Stimulated activated CD8-positive, alpha-beta memory T cell treated with anti-CD3 and anti-CD28 coated beads, Interleukin-15, amount 100 ng/mL, for 48 hours (primary cell): ENCODE measurements at regions not wholly inside any gene's neighbourhood (a gene's known extent, or its start where the extent isn't known, plus 50 kb on each side); places are given as distances from the start of the nearest gene placed in this dataset.

Experiments used
- DNase-seq, 2 donors: peaks; one replicate each; pipeline ENCODE4 v3.0.0-alpha.2; 2020; ENCODE audit warnings: low read depth in 2 of 2

DNA sequence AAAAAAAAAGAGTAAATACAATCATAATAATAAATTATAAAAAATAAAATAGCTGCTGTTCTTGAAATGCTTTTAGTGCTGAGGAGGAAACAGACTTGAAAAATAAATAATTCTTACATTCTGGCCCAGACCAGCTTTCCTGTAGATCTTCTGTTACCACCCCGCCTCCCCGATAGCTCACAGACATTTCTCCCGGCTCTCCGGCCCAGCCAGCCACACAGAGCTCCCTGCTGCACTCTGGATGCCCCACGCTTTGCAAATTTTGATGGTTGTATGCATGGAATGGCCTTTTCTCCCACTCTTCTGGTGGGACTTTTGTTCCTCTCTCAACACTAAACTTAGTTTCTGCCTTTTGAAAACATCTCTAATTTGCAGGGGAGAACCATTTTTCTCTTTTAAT, 249.3 kb downstream of the ATP23 start:
- no peak for DNase-seq

DNA sequence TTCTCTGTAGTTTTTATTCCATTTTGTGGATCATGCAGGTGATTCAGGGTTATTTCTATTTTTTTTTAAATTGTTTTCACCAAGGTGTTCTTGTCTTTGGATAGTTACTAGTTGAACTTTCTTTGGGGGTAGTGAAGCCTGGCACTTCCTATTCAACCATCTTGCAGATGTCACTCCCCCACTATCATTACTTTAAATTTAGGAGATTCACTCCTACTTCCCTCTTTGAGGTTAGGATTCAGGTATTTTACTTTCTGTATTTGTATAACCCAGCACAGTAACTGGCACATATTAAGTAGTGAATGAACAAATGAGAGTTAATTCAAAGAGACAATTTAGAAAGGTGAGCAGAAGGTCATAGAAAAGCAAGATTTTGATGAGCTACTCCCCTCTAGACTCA, 255.6 kb downstream of the ATP23 start:
- DNase-seq, result no peak

DNA sequence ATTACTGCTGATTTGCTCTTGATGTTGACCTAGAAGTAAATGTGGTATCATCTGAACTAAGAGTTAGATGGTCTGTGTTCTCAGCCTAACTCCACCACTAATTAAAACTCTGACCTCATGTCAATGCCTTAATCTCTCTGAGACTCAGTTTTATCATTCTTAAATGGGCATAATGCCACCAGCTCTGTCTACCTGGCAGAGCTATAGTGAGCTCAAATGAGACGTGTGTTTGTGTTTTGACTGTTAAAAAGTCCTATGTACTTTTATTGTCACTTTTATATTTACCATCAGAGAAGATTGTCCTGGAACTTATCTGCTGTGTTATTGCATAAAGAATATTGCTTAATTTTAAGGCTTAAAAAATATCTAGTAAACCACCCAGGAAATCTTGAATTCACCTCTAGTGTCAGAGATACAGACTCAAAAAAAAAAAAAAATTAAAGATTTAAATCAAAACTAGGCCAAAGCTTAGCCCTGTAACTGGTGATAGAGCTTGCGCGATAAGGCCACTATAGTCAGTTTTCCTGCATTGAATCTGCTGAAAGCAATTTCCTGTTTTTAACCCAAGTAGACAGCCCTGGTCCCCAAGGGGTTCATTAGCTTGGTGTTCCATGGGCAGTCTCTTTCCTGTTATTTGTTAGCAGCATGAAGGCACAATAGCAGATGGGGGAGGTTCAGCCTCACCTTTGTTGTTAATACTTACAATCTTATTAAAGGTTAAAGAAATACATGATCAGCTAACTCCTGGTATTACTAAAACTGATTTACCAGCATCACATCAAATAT, 261.8 kb downstream of the ATP23 start:
- no peak for DNase-seq

GRCh38 chr12:58204071-58204470, 262.7 kb downstream of the ATP23 start:
- no peak for DNase-seq

DNA sequence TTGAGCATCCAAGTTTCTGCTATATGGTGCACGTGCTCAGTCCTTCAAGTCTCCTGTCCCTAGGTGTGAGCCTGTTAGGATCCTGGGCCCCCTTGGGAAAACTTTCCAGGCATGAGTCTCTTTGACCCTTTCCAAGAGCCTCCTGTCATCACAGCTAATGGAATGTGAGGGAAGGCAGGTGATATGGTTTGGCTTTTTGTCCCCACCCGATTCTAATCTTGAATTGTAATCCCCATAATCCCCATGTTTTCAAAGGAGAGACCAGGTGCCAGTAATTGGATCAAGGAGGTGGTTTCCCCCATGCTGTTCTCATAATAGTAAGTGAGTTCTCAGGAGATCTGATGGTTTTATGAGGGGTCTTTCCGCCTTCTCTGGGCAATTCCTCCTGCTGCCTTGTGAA, 265.5 kb downstream of the ATP23 start:
- no peak for DNase-seq

DNA sequence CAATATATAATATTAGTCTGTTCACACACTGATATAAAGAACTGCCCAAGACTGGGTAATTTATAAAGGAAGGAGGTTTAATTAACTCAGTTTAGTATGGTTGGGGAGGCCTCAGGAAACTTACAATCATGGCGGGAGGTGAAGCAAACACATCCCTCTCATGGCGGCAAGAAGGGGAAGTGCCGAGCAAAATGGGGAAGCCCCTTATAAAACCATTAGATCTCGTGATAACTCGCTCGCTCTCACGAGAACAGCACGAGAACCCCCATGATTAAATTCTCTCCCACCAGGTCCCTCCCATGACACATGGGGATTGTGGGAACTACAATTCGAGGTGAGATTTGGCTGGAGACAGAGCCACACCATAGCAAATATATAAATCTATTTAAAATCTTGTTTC, 269.8 kb downstream of the ATP23 start:
- no peak for DNase-seq

GRCh38 chr12:58217130-58217529, 275.8 kb downstream of the ATP23 start:
- no peak for DNase-seq

DNA sequence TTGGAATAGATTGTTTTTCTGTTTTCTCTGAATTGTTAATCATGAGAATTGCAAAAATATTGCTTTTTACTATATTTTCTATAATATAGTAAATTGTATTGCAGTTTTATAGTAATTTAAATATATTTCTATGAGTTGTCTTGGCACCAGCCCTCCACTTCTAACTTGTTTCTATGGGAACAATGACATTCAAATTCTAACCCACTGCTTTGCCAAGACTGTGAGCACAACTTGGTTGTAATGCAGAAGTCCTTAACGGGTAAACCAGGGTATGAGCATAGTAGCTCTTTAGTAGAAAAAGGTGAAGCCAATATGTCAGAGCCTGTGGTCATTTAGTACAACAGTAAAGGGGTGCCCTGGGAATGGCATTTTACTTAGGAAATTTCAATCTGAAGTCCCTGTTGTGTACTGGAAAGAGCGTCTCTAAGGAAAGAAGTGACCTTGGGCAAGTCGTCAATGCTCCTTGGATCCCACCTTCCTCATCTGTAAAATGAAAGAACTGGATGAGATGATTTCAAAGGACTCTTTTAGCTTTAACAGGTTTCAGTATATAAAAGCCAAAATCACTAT, 283.3 kb downstream of the ATP23 start:
- no peak for DNase-seq

DNA sequence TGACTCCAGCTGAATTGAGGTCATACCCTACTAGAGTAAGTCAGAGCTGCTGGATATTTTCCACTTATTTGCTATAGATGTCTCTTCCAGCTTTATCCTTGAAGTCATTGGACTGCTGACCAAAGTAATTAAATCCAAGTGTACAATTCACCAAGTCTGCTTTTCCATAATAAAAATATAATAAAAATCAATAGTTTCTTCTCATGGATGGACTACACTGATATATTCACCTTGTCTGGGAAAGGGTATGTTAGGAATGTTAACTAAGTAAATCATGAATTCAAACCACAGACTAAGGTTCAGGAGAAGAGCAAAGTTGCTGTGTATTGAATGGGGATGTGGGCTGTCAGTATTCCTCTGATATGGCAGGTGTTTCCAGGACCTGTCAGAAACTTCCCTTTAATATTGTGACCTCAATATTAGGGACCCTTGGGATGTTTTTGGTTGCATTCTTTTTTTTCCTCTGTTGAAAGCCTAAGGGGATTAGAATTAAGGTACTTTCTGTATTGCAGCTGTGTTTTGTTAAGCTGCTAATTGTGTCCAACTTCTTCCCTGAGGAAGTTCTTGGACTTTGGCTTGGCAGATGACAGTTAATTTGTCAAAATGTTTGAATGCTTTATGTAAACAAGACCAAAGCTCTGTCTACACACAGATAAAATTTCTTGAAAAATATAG, 284.0 kb downstream of the ATP23 start:
- no peak for DNase-seq

GRCh38 chr12:58233886-58234285, 292.5 kb downstream of the ATP23 start:
- no peak for DNase-seq

DNA sequence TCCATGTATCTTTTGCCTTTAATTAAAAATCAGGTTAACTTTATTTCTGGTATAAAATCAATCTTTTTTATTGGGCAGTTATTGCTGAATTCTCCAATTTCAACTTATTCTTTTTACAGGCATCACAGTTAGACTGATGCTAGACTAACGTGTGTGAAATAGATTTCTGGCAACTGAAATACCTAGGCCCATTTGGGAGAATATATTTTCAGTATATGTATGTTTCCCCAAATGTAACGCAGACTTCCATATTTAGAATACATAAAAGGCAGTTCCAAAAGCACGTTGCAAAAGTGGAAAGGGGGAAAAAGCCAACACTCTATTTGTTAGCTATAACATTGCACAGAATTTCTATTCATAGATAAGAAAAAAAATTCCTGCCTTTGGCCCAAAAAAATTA, 297.0 kb downstream of the ATP23 start:
- no peak for DNase-seq

- no peak for DNase-seq
Measured at GRCh38 chr12:58241099-58241498, 299.7 kb downstream of the ATP23 start.

- no peak for DNase-seq
Measured at GRCh38 chr12:58242796-58243630, 301.6 kb downstream of the ATP23 start.

DNA sequence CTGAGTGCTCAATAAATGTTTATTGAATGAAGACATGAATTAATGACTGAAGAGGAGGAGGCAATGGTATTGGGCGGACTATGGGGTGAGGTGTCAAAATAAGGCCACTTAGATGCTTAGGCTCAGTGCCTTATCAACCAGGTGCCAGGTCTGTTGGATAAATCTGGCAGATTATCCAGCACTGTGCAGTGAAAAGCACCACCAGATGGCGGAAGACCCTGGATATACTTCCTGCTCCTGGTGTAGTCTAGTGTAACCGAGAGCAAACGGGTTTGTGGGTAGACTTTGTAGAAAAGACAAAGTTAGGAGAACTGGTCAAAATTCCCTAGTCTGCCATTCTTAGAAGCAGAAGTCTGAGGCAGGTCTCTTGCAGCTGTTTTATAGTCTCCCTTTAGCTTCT, 306.3 kb downstream of the ATP23 start:
- DNase-seq, result no peak

- no peak for DNase-seq
Measured at GRCh38 chr12:58248599-58248998, 307.2 kb downstream of the ATP23 start.

GRCh38 chr12:58249610-58250009, 308.2 kb downstream of the ATP23 start:
- DNase-seq, result no peak

DNA sequence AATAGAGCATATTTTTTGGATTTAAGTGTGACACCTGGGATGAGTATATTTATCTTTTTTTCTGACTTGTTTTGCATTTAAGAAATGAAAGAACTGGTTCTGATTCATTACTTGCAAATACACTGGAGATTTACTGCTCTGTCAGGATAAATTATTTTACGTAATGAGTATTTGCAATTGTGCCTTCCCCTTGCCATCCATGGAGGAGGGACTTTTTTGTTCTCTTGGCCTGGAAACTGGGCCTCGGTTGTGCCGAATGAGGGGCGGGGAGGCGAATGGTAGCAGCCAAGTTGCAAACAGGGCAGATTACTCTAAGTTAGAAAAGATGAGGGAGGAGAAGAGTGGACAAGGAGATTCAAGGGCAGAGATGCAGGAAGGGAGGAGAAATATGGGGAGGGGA, 308.7 kb downstream of the ATP23 start:
- no peak for DNase-seq

DNA sequence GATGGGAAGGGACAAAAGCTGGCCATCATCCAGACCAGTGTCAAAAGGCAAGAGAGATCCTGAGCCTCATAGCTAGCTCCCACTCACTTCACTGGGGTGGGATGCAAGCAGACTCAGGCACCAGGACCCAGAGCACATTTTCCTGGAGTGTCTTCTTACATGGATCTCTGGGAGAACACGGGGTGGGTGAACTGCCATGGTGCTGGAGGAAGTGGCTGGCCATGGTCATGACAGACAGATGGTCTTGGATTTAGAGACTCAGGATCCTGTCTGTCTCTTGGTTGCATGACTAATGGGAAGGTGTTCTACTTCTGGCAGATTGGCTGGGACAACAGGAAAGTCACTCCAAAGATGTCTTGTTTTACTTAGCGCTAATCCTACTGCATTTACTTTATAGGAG, 311.5 kb downstream of the ATP23 start:
- no peak for DNase-seq

GRCh38 chr12:58253663-58254062, 312.3 kb downstream of the ATP23 start:
- DNase-seq, result no peak

GRCh38 chr12:58254463-58255100, 313.2 kb downstream of the ATP23 start:
- DNase-seq, result no peak

DNA sequence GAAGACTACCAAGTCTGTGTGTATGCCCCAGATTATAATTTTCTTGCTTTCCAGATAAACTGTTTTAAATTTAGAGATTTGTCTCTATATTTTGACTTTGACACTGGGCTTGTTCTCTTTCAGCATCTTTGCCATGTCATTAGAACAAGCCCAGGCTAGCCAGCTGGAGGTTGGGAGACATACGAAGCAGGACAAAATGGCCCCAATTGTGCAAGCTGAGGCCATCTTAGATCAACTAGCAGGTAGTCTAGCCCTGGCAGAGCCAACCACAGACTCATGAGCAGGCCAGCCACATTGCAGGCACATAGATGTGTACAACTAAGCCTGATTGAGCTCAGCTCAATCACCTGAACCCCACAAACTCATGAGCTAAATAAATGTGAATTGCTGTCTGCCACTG, 321.4 kb downstream of the ATP23 start:
- no peak for DNase-seq

DNA sequence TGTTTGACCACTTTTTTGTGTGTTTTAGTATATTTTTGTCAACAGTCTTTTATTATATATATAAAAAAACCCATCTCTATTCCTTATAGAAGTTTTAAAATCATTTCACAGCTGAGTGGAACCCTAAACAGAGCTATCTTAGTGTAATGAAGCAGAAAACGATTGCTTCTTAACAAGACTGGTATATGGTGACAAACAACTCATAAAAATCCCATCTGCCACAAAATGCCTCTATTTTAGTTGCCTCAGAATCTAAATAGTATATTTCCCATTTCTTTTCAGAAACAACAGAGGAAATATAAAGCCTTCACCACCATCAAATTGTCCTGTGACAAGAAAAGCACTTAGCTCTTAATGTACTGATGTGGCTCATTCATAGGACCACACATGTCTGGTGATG, 322.4 kb downstream of the ATP23 start:
- no peak for DNase-seq
